Stimulated activated CD4-positive, alpha-beta T cell treated with anti-CD3 and anti-CD28 coated beads, Interleukin-1b, Interleukin-23, amount 100 ng/mL, for 24 hours (primary cell): ENCODE measurements at regions not wholly inside any gene's neighbourhood (a gene's known extent, or its start where the extent isn't known, plus 50 kb on each side); places are given as distances from the start of the nearest gene placed in this dataset.
"Not testable (repeated sequence)": the region's sequence is repeated elsewhere in the genome, so short reads cannot be mapped to it uniquely, and the experiment has no call there.

Experiments
- DNase-seq, 4 experiments: peaks; one replicate each; pipeline ENCODE4 v3.0.0-alpha.2; 2020; ENCODE audit warnings: low read depth in 4 of 4, low spot score in 1 of 4

DNA sequence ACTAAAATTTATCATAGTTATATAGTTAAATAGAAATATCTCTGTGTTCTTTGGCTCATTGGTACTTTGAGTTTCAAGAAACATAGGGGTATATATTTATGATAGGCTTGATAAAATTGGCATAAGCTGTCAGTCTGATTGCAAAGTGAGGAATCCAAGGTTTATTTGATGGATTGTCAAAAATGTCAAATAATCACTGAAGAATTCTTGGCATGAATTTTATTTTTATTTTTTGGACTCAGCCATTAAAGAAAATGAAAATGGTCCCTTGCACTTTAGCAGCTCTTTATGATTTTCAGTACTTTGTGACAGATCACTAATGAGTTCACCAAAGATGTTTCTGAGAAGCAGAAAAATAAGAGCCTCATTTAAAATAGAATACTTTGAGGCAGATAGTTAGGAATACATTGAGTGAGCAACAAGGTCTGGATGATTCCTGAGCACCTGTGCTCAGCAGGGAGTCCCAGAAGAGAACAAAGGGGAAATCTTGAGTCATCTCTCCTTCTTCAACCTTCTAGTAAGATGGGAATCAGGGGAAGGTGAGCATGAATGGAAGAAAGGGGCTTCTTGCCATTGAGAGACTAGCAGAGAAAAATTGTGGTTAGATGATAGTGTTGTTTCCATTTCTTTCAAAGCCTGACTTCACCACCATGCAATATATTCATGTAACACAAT is 85.3 kb upstream of the VEPH1 start:
- no peak for DNase-seq

DNA sequence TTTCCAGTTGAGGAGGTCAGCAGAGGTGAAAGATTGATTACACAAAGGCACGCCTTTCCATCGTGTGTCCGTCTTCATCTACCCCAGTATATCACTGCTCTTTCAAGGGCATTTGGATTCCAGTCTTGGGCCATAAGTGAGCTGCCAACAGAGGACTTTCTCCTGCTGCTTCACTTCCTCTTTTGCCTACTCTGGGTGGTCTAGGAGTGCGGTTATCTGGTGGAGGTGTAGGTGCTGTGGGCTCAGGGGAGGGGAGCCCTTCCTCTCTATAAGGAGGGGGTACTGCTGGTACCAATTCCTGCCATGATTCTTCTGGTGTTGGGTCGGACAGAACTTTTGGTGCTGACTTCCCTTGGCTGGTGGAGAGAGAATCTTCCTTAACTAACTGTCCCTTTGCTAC is 83.1 kb upstream of the VEPH1 start:
- DNase-seq, result no peak

DNA sequence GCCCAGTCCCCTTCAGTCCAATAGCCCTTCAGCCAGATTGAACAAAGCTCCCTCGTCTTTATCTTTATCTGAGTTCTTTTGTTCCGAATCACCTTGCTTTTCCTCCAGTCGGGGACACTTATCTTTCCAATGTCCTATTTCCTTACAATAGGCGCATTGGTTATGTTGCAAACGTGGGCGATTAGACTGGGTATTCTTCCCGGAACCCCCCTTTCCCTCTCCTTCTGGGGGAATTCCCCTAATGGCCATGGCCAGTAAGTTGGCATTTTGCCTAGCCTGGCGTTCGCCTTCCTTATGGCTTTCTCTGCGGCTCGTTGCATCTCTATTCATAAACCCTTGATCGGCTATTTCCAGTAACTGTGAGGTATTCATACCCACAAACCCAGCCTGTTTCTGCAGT is 82.2 kb upstream of the VEPH1 start:
- no peak for DNase-seq

DNA sequence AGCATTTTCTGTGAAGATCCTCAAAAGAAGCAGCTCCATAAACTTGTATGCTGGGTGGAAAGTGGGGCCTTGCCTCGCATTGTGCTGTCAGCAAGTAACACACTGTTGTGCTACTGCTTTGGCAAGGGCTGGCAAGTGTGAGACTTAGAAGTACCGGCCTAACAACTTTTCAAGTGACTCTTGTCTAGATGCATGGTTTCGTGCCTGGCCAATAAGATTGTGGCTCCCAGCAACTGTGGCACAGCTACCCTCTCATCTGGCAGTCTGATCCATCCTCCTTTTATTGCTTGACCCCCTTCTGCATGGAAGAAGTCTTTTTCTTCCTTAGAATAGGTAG is 79.4 kb upstream of the VEPH1 start:
- no peak for DNase-seq

DNA sequence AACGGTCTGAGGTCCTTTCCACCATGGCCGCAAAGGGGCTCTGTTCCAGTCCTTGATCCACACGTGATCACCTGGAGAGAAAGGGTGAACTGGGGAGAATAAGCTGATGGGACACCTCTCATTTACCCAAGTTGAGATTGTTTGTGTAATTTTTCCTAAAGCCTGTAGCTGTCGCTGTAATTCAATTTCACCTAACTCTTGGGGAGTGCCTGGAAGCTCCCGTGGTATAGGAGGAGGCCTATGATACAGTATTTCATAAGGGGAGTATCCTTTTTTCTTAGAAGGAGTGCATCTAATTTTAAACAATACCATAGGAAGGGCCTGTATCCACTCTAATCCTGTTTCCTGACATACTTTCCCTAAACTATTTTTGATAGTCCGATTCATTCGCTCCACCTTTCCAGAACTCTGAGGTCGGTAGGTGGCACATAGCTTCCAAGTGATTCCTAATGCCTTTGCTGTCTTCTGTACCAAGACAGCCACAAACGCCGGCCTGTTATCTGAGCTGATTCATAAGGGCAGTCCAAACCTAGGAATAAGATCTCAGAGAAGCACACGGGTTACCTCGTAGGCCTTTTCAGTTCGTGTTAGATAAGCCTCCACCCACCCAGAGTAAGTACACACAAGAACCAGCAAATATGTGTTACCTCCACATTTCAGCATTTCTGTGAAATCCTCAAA is 78.9 kb upstream of the VEPH1 start:
- not testable (repeated sequence) for DNase-seq

DNA sequence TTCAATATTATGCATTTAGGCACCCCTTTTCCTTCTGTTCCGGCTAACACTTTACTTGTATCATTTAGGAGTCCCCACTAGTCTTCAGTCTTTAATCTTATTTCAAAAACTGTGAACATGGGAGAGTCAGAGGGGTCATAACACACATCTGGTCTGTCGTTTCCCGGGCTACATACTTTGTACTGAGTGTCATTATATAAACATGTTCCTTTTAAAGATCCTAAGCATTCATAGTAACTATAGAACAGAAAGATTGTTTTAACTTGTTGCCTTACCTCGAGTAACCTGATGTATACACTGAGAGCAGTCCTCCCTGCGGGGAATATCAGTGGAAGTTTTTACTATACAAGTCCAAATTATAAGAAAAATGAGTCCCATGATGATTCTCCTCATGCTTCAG is 78.2 kb upstream of the VEPH1 start:
- no peak for DNase-seq

DNA sequence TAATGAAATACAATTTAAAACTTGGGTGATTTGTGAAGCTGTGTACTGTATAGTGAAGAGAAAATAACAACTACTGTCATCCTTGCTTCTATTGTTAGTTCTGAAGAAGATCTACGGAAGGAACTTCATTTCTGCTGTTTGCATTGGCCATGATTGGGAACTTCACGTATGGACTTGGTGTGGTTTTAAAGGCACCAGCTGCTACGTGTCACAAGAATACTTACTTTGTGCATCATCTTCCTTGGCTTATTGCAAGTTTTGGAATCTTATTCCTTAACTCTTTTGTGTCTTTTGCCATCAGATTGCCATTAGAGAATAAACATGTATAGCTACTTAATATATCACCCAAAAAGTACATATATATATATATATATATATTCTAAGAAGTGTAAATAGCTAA is 75.0 kb upstream of the VEPH1 start:
- DNase-seq, result no peak

DNA sequence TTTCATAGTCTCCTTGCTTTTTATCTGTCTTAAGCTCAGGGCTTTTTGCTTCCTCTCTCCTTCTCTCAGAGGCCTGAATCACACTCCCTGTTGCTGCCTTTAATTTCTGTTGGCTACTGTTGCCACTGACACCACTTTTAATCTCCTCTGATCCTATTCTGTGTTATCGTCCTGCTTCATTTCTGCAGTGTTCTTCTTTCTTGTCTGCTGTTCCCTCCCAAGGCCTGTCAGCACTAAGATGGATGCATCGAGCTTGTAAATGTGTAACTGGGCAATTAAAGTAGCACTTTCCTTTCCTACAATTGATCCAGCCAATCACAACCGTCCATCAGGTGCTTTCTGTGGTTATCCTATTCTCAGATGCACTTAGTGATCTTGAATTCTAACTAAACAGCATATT is 71.3 kb upstream of the VEPH1 start:
- DNase-seq, result no peak

DNA sequence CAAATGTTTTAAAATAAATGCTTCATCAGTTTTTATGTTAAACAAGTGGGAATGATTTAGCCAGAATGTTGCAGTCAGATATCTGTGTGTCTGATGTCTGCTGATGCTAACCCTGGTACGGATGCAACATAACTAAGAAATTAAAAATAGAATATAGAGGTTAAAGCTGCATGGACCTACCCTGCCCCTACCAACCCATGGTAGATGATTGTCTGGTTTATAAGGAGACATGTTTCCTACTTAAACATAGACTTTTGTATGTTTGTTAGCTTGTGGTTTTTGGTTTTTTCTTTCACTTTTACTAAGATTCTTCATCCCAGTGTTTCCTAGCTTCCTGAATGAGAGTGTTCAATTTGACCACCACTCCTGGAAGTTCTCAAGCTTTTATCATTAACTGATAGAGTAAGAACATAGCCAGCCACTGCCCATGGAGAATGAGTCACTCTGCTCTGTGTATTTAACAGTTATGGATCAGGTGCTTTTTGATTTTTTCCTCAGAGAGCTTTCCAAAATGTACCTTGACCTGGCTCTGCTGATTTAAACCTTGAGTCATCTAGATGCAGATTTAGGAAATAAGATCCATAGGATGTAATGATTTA is 70.7 kb upstream of the VEPH1 start:
- no peak for DNase-seq

DNA sequence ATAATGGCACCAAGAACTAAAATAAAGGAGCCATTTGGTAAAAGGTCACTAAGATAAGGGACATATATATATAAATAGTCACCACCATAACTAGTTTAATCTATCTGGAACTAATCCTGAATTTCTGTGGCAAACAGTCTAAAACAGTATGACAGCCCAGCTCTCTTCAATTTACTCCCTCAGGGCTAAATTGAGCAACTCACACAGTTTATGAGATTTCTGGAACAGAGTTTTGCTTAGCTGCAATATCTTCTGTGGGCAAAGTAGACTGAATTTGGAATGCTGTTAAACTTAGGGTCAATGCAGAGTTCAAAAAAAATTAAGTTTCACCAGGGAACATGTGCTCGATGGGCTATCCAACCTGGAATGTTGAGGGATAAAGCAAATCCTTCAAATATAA is 70.1 kb upstream of the VEPH1 start:
- DNase-seq, result no peak

DNA sequence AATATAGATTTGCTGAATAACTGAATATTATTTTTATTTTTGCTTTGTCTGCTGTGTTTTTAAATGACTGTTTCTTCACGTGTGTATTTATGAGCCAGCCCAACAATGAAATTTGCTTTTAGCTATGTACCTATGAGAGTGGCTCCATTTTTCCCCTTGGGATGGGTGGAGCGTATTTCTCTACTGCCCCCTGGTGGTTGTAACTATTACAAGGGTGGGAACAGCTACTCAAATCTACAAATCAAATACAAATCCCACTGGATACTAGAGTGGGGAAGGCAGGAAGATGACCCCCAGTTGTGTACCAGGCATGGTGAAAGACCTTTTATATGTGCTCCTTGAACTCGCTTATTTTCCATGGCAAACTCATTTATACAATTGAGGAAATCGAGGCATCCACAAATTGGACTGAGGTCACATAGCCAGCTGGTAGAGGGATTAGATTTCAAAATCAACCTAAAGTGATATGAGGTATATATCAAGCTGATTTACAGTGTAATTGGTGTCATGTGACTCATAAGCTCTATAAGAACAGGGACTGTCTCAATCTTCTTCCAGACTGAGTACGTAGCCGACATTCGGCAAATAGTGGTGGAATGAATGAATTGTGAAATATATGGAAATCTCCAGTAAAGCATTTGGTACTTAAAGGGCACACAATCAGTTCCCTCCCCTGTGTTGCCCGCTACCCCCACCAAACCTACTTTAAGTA is 69.5 kb upstream of the VEPH1 start:
- no peak for DNase-seq

DNA sequence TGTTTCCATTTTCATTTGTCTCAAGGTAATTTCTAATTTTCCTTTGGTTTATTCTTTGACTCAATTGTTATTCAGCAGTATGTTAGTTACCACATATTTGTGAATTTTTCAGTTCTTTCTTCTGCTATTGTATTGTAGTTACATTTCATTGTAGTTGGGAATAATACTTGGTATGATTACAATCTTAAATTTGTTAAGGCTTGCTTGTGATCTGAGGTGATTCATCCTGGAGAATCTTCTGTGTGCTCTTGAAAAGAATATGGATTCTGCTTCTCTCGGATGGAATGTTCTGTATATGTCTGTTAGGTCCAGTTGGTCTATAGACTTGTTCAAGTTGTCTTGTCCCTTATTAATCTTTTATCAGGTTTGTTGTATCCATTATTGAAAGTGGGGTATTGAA is 63.4 kb upstream of the VEPH1 start:
- no peak for DNase-seq

DNA sequence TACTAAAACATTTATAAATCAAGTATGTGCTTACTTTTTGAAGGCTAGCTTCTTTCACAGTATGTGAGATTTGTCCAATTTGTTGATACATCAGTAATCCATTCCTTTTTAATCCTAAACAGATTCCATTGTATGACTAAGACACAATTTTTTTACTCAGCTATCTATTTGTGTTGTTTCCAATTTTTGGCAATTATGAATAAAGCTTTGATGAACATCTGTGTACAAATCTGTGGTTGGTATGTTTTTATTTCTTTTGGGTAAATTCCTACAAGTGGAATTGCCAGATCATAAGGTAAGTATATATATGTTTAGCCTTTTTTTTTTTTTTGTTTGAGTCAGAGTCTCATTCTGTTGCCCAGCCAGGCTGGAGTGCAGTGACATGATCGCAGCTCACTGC is 56.2 kb upstream of the VEPH1 start:
- no peak for DNase-seq
